ENCODE measurements at regions not wholly inside any gene's neighbourhood (a gene's known extent, or its start where the extent isn't known, plus 50 kb on each side); places are given as distances from the start of the nearest gene placed in this dataset.

DNA sequence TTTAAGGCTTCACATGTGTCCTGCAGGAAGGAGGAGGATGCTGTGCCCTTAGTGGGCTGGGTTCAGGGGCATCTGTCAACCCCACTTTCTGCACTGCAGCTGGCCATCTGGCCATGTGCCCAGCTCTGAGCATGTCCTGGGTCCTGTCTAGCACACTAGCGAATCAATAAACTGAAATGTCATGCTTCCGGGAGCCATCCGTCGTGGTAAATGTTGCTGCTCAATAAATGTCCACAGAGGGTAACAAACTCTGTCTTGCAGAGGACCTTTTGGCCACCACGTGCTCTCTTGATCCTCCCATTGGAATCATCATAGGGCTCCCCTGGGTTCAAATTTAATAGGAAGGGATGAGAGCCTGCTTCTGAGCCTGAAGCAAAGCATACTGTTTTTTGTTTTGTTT lies 168.6 kb upstream of the PIRT start:
- Histone ChIP-seq H3K4me1 (ENCODE audit: insufficient read depth, low read length) (no peaks in the 10 kb centered on the region), H3K9ac (ENCODE audit: low read depth, low read length) (no peak overlapping the region), H3K27me3 (ENCODE audit: insufficient read depth, low read length) (no peaks in the 10 kb centered on the region), H3K9me3 (ENCODE audit: insufficient read depth, low read depth, low read length) (no peaks in the 10 kb centered on the region), H3K36me3 (ENCODE audit: insufficient read depth, low read depth, low read length) (no peaks in the 10 kb centered on the region), H3K27ac (ENCODE audit: low read length) (no peak overlapping the region), H3K4me3 (ENCODE audit: low read length) (no peak overlapping the region)

DNA sequence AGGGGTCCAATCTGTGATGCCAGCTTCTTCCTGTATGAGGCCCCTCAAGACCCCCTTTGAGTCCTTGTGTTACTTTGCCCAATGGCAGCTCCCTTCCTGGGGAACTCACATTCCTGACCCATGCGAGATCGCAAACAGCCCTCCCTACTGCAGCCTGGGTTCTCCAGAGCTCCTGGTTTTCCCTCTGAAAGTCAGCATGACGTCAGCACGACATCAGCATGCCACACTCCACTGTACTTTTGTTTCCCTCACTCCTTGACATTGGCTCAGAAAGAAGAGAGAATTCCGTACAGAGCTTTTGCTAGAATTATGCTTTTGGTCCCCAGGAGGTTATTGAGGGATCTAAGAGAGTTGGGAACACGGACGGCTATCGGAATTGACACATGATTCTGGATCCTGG lies 168.1 kb upstream of the PIRT start:
- Histone ChIP-seq H3K9ac (ENCODE audit: low read depth, low read length) (no peak overlapping the region), H3K27me3 (ENCODE audit: insufficient read depth, low read length) (no peaks in the 10 kb centered on the region), H3K4me3 (ENCODE audit: low read length) (no peak overlapping the region), H3K36me3 (ENCODE audit: insufficient read depth, low read depth, low read length) (no peaks in the 10 kb centered on the region), H3K4me1 (ENCODE audit: insufficient read depth, low read length) (no peaks in the 10 kb centered on the region), H3K9me3 (ENCODE audit: insufficient read depth, low read depth, low read length) (no peaks in the 10 kb centered on the region), H3K27ac (ENCODE audit: low read length) (no peak overlapping the region)

- Histone ChIP-seq H3K27ac (ENCODE audit: low read length) (no peak overlapping the region), H3K27me3 (ENCODE audit: insufficient read depth, low read length) (no peaks in the 10 kb centered on the region), H3K36me3 (ENCODE audit: insufficient read depth, low read depth, low read length) (no peaks in the 10 kb centered on the region), H3K4me1 (ENCODE audit: insufficient read depth, low read length) (no peaks in the 10 kb centered on the region), H3K9ac (ENCODE audit: low read depth, low read length) (no peak overlapping the region), H3K4me3 (ENCODE audit: low read length) (no peak overlapping the region), H3K9me3 (ENCODE audit: insufficient read depth, low read depth, low read length) (no peaks in the 10 kb centered on the region)
These were observed 164.5 kb upstream of the PIRT start for GRCh38 chr17:11002417-11002816.

- Histone ChIP-seq H3K4me3 (ENCODE audit: low read length) (no peak overlapping the region), H3K4me1 (ENCODE audit: insufficient read depth, low read length) (no peaks in the 10 kb centered on the region), H3K27me3 (ENCODE audit: insufficient read depth, low read length) (no peaks in the 10 kb centered on the region), H3K9ac (ENCODE audit: low read depth, low read length) (no peak overlapping the region), H3K36me3 (ENCODE audit: insufficient read depth, low read depth, low read length) (no peaks in the 10 kb centered on the region), H3K27ac (ENCODE audit: low read length) (no peak overlapping the region), H3K9me3 (ENCODE audit: insufficient read depth, low read depth, low read length) (no peaks in the 10 kb centered on the region)
These were observed 163.8 kb upstream of the PIRT start for GRCh38 chr17:11001651-11002050.

- Histone ChIP-seq H3K9me3 (ENCODE audit: insufficient read depth, low read depth, low read length) (no peaks in the 10 kb centered on the region), H3K36me3 (ENCODE audit: insufficient read depth, low read depth, low read length) (no peaks in the 10 kb centered on the region), H3K4me3 (ENCODE audit: low read length) (no peak overlapping the region), H3K27ac (ENCODE audit: low read length) (no peak overlapping the region), H3K27me3 (ENCODE audit: insufficient read depth, low read length) (no peaks in the 10 kb centered on the region), H3K9ac (ENCODE audit: low read depth, low read length) (no peak overlapping the region), H3K4me1 (ENCODE audit: insufficient read depth, low read length) (no peaks in the 10 kb centered on the region)
These were observed 161.6 kb upstream of the PIRT start for GRCh38 chr17:10999484-10999883.

DNA sequence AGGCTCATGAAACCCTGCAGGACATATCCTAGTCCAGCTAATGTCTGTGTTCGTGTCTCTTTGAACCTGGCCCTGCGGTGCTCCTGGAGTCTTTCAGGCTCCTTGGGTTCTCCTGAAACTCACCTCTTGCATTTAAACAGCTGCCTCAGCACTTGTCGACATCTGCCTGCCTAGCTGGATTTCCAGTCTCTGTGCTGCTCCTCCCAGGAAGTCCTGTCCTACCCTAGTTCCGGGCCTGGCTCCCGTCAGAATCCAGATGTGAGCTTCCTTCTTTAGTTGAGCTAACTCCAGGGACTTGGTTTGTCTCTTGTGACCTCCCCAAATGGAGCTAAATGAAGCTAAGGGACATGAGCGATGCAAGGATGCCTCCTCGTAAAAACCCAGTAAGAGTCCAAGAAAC lies 155.2 kb upstream of the PIRT start:
- no peaks in the 10 kb centered on the region for H3K27me3 ChIP-seq (ENCODE audit: insufficient read depth, low read length)
- H3K9me3 ChIP-seq (ENCODE audit: insufficient read depth, low read depth, low read length): no peaks in the 10 kb centered on the region
- no peaks in the 10 kb centered on the region for H3K36me3 ChIP-seq (ENCODE audit: insufficient read depth, low read depth, low read length)
- no peak overlapping the region for H3K9ac ChIP-seq (ENCODE audit: low read depth, low read length)
- H3K4me3 ChIP-seq (ENCODE audit: low read length): no peak overlapping the region
- no peaks in the 10 kb centered on the region for H3K4me1 ChIP-seq (ENCODE audit: insufficient read depth, low read length)
- H3K27ac ChIP-seq (ENCODE audit: low read length): no peak overlapping the region

- Histone ChIP-seq H3K27me3 (ENCODE audit: insufficient read depth, low read length) (no peaks in the 10 kb centered on the region), H3K9ac (ENCODE audit: low read depth, low read length) (no peak overlapping the region), H3K27ac (ENCODE audit: low read length) (no peak overlapping the region), H3K9me3 (ENCODE audit: insufficient read depth, low read depth, low read length) (no peaks in the 10 kb centered on the region), H3K4me1 (ENCODE audit: insufficient read depth, low read length) (no peaks in the 10 kb centered on the region), H3K36me3 (ENCODE audit: insufficient read depth, low read depth, low read length) (no peaks in the 10 kb centered on the region), H3K4me3 (ENCODE audit: low read length) (no peak overlapping the region)
These were observed 154.4 kb upstream of the PIRT start for GRCh38 chr17:10992106-10992880.

DNA sequence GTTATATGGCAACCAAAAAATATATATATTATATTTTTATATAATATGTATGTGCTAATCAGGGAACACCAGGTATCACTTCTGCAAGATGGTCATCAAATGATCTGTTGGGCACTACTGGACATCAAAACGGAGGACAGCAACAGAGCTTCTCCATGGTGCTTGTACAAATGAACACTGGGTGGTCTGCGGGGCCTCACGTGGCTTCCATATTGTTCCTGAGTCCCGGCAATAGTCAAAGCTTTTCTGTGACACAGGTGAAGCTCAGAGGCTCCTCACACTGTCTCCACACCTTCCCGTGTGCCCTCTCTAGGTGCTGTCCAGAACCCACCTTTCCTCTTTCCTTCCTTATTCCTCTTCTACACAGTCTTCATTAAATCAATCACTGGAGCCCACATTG lies 149.9 kb upstream of the PIRT start:
- H3K36me3 ChIP-seq (ENCODE audit: insufficient read depth, low read depth, low read length): no peaks in the 10 kb centered on the region
- H3K9ac ChIP-seq (ENCODE audit: low read depth, low read length): no peak overlapping the region
- H3K4me3 ChIP-seq (ENCODE audit: low read length): no peak overlapping the region
- H3K27ac ChIP-seq (ENCODE audit: low read length): no peak overlapping the region
- no peaks in the 10 kb centered on the region for H3K27me3 ChIP-seq (ENCODE audit: insufficient read depth, low read length)
- H3K9me3 ChIP-seq (ENCODE audit: insufficient read depth, low read depth, low read length): 0 out of 2 replicates have a peak, but pooled peaks cover 4% of the 10 kb centered on the region
- H3K4me1 ChIP-seq (ENCODE audit: insufficient read depth, low read length): no peaks in the 10 kb centered on the region

DNA sequence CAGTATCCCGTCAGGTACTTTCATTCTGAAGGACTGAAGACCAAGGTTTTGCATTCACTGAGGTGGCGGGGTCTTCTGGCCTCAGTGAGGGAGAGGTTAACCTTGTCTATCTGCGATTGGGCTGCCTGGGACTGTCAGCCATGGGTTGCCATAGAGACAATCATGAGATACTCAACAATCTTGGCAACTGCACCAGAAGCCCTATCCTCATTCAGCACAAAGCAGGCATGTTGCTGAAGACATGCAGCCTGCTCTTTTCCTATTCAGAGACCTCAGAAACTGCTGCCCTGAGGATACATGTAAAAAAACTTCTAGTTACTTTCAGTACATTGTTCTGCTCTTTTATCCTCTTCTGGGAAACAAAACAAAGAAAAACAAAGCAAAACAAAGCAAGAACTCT lies 146.3 kb upstream of the PIRT start:
- 0 out of 2 replicates have a peak, but pooled peaks cover 4% of the 10 kb centered on the region for H3K9me3 ChIP-seq (ENCODE audit: insufficient read depth, low read depth, low read length)
- no peaks in the 10 kb centered on the region for H3K4me1 ChIP-seq (ENCODE audit: insufficient read depth, low read length)
- H3K27me3 ChIP-seq (ENCODE audit: insufficient read depth, low read length): no peaks in the 10 kb centered on the region
- no peak overlapping the region for H3K9ac ChIP-seq (ENCODE audit: low read depth, low read length)
- H3K36me3 ChIP-seq (ENCODE audit: insufficient read depth, low read depth, low read length): no peaks in the 10 kb centered on the region
- H3K27ac ChIP-seq (ENCODE audit: low read length): no peak overlapping the region
- H3K4me3 ChIP-seq (ENCODE audit: low read length): no peak overlapping the region

GRCh38 chr17:10976401-10976800 lies 138.5 kb upstream of the PIRT start:
- Histone ChIP-seq H3K36me3 (ENCODE audit: insufficient read depth, low read depth, low read length) (no peaks in the 10 kb centered on the region), H3K4me3 (ENCODE audit: low read length) (no peak overlapping the region), H3K9ac (ENCODE audit: low read depth, low read length) (no peak overlapping the region), H3K27ac (ENCODE audit: low read length) (no peak overlapping the region), H3K4me1 (ENCODE audit: insufficient read depth, low read length) (no peaks in the 10 kb centered on the region), H3K9me3 (ENCODE audit: insufficient read depth, low read depth, low read length) (no peaks in the 10 kb centered on the region), H3K27me3 (ENCODE audit: insufficient read depth, low read length) (no peaks in the 10 kb centered on the region)

DNA sequence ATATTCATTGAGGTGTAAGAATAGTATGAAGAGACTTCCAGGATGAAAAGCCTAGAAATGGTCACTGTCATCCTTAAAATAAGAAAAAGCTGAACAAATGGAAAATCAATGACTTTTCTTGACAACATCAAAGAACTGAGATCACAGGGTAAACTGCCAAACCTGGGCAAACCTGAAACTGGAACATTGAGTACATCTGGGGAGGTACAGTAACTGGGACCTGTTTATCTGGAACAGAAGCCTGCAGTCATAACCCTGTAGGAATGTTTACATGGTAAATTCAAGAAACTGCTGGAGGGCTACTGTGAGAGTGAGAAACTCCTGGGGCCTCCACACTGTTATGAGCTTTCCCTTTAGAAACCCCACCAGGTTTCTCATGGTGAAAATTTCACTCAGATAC lies 130.1 kb upstream of the PIRT start:
- no peak overlapping the region for H3K27ac ChIP-seq (ENCODE audit: low read length)
- H3K36me3 ChIP-seq (ENCODE audit: insufficient read depth, low read depth, low read length): no peaks in the 10 kb centered on the region
- no peak overlapping the region for H3K9ac ChIP-seq (ENCODE audit: low read depth, low read length)
- H3K4me3 ChIP-seq (ENCODE audit: low read length): no peak overlapping the region
- no peaks in the 10 kb centered on the region for H3K9me3 ChIP-seq (ENCODE audit: insufficient read depth, low read depth, low read length)
- no peaks in the 10 kb centered on the region for H3K27me3 ChIP-seq (ENCODE audit: insufficient read depth, low read length)
- no peaks in the 10 kb centered on the region for H3K4me1 ChIP-seq (ENCODE audit: insufficient read depth, low read length)

GRCh38 chr17:10956821-10957220 lies 118.9 kb upstream of the PIRT start:
- Histone ChIP-seq H3K9me3 (ENCODE audit: insufficient read depth, low read depth, low read length) (no peaks in the 10 kb centered on the region), H3K27ac (ENCODE audit: low read length) (no peak overlapping the region), H3K36me3 (ENCODE audit: insufficient read depth, low read depth, low read length) (no peaks in the 10 kb centered on the region), H3K4me3 (ENCODE audit: low read length) (no peak overlapping the region), H3K9ac (ENCODE audit: low read depth, low read length) (no peak overlapping the region), H3K27me3 (ENCODE audit: insufficient read depth, low read length) (no peaks in the 10 kb centered on the region), H3K4me1 (ENCODE audit: insufficient read depth, low read length) (no peaks in the 10 kb centered on the region)

Measured in iPS-20b (cell line).